Testis (tissue), 2 donors: ENCODE measurements at regions not wholly inside any gene's neighbourhood (a gene's known extent, or its start where the extent isn't known, plus 50 kb on each side); places are given as distances from the start of the nearest gene placed in this dataset.

ENCODE experiments used
- POLR2A ChIP-seq: fragments of 450-650 bp; IDR thresholded peaks from one replicate; pipeline ENCODE4 v1.6.1; 2017; ENCODE audit warnings: antibody characterized with exemption, mild to moderate bottlenecking, moderate library complexity
- TF ChIP-seq, protein P1 (sequence below), 3 experiments: fragments of 450-650 bp in 2 of 3; fragments of 200-600 bp in 1 of 3; sonication (generic) in 1 of 3; IDR thresholded peaks; one replicate each; pipeline ENCODE4 v1.5.1; 2016 to 2019; ENCODE audit warnings: antibody characterized with exemption in 3 of 3, mild to moderate bottlenecking in 2 of 3, moderate library complexity in 1 of 3

DNA sequence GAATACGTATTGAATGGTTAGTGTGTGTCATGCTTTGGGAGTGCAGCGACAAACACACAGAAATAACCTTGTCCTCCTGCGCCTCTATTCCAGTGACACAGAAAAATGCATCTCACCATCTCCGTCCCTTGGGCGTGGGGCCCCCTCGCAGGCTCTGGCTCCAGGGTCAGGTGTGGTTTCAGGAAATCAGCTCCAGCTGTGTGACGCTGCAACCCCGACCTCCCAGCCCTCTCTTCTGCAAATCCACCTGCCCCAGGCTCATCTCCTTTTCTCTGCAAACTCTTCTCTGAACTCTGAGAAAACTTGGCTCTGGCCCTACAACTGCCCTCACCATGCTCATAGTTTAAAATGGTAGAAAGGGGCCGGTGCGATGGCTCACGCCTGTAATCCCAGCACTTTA lies 51.3 kb upstream of the ZNF536 start:
- TF ChIP-seq, protein P1, sequence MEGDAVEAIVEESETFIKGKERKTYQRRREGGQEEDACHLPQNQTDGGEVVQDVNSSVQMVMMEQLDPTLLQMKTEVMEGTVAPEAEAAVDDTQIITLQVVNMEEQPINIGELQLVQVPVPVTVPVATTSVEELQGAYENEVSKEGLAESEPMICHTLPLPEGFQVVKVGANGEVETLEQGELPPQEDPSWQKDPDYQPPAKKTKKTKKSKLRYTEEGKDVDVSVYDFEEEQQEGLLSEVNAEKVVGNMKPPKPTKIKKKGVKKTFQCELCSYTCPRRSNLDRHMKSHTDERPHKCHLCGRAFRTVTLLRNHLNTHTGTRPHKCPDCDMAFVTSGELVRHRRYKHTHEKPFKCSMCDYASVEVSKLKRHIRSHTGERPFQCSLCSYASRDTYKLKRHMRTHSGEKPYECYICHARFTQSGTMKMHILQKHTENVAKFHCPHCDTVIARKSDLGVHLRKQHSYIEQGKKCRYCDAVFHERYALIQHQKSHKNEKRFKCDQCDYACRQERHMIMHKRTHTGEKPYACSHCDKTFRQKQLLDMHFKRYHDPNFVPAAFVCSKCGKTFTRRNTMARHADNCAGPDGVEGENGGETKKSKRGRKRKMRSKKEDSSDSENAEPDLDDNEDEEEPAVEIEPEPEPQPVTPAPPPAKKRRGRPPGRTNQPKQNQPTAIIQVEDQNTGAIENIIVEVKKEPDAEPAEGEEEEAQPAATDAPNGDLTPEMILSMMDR (IDR thresholded peaks at IDR 0.05) = no peak
- no peak for TF ChIP-seq POLR2A
